ENCODE measurements at regions not wholly inside any gene's neighbourhood (a gene's known extent, or its start where the extent isn't known, plus 50 kb on each side); places are given as distances from the start of the nearest gene placed in this dataset.

DNA sequence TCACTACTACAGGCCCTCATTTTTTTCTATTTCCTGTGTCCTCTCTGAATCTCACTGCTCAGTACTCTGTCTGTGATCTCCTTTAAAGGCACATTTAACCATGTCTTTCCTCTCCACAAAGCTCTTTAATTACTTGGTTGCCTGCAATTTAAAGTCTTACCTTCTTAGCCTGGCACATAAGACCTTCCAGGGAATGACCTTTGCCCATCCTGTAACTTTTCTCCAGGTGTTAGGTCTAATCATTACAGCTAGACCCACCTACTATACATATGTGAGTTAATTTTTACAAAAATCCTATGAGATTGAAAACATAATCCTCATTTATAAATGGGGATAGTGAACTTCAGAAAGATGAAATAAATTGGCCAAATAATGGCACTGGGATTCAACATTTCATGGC, 244.1 kb upstream of the RHOBTB1 start:
- no peak for DNase-seq (ENCODE audit: low spot score)

DNA sequence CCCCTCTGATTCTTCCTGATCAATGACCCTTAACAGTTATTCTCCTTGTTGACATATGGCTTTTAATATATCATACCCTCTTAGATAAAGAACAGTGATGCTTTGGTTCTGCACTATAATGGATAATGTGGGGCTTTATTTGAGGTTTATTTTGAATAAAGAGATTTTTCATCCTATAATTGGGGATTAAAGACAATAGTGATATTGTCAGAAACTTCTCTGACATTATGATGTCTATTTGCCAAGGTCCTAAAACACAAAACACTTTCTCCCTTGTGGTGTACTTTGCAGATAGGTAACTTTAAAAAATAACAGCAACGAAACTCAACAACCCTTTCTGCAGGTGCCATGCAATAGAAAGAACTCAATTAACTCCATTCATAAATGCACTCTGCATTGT, 243.6 kb upstream of the RHOBTB1 start:
- DNase-seq (ENCODE audit: low spot score) = peak; percentile 2

DNA sequence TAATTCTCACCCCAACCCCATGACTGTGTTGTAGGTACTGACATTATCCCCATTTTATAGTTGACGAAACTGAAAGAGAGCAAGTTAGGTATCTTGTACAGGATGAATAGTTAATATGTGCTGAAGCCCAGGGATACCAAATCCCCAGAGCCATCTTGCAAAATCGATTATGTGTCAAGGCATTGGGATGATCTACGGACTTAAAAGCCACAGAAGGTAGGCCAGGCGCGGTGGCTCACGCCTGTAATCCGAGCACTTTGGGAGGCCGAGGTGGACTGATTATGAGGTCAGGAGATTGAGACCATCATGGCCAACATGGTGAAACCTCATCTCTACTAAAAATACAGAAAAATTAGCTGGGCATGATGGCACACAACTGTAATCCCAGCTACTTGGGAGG, 242.4 kb upstream of the RHOBTB1 start:
- no peak for DNase-seq (ENCODE audit: low spot score)

DNA sequence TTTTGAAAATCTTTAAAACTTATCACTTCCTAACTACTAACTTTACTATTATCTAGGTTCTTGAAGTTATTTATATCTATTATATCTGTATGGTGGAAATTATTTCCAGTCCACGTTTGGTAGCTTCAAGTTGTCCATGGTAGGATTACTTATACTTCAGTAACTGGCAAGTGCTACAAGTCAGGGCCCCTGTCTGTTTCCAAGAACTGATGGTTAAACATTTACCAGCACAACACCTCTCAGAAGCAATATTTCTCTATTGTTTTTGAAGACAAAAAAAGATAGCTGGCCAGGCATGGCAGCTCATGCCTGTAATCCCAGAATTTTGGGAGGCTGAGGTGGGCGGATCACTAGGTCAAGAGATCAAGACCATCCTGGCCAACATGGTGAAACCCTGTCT, 240.4 kb upstream of the RHOBTB1 start:
- DNase-seq (ENCODE audit: low spot score) = no peak

DNA sequence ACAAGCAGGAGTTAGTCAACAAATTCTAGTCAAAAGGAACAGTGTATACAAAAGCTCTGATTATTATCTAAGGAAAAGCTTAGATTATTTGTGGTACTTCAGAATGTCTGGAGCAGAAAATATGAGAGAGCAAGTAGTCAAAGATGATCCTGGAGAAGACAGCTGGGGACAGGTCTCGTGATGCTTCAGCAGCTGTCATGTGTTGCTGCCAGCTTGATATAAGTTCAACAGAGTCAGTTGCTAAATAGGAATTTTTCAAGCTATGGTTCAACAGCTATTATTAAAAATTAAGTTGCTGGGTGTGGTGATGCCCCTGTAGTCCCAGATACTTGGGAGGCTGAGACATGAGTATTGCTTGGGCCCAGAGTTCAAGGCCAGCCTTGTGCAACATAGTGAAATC, 240.0 kb upstream of the RHOBTB1 start:
- no peak for DNase-seq (ENCODE audit: low spot score)

DNA sequence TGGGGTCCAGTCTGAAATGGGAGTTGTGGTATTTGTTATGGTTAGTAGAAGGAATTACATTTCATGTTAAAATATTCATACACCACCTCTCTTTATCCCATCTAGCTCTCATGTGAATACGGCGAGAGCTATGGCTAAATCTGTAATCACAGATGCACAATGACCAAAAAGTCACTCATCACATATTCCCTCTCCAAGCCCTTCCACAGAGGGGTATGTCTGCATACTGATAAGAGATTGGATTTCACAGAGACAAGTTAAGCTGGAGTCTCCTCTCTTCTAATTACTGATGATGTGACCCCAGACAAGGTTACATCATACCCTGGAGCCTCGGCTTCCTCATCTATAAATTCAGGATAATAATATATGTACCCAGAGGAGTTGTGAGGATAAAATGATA, 237.8 kb upstream of the RHOBTB1 start:
- no peak for DNase-seq (ENCODE audit: low spot score)

DNA sequence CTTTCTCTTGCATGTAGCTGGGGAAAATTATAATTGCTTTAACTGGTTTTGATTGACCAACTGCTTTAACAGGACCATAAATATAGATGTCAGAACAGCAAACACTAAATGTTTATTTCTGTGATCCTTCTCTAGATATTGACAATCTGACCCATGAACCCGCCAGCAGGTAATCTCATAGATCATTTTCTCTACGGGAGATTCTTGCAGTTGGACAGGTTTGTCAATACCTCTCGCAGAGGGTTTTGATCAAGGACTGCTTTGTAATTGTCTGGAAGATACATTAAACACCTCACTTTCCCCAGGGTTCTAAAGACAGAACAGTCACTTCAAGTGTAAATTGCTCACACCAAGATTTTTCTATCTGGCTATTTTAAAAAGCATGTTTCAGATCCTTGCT, 235.8 kb upstream of the RHOBTB1 start:
- no peak for DNase-seq (ENCODE audit: low spot score)

DNA sequence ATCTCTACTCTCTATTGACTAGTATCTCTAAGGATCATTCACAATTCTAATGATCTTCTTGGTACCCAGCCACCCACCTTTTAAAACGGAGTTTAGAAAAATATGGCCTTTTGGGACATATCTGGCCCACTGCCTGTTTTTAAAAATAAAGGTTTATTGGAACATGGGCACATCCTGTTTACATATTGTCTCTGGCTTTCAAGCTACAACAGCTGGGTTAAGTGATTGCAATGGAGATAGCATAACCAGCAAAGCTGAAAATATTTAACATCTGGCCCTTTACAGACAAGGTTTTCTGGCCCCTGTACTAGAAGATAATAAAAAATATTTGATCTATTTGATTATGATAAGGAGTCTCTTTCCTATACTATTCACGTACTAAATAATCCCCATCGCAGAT, 232.4 kb upstream of the RHOBTB1 start:
- DNase-seq (ENCODE audit: low spot score) = no peak

DNA sequence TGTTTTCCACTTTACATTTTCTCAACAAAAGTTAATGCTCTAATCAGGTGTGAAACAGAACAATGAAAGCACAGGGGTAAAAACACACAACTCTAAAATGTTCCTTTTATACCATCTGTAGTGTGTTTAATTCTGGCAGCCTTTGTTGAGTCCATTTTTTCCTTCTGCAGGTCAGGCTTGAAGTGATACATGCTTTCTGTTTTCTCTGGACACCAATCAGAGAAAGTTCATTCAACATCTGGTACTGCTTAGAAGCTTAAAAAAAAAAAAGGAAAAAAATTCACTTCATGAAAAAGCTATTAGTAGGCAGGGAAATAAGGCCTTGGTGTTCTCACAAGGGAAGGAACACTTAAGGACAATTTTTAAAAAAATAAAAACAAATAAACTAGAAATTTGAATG, 231.3 kb upstream of the RHOBTB1 start:
- DNase-seq (ENCODE audit: low spot score) = no peak

DNA sequence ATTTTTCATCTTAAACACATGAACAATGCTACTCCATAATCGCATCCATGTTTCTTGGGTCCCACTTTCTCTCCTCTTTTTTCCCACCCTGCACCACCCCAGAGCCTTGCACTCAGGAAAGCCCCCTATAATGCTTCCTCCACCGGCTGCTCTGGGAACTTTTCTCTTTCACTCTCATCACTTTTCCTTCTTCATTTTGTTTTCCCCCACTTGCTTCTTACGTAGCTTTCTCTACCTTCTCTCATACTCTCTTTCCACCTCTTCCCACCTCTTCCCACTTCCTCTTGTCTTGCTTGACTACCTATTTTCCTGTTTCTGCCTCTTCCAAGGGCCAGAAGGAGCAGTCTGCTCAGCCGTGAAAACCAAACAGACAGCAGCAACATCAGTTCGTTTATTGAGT, 229.5 kb upstream of the RHOBTB1 start:
- DNase-seq (ENCODE audit: low spot score) = no peak

DNA sequence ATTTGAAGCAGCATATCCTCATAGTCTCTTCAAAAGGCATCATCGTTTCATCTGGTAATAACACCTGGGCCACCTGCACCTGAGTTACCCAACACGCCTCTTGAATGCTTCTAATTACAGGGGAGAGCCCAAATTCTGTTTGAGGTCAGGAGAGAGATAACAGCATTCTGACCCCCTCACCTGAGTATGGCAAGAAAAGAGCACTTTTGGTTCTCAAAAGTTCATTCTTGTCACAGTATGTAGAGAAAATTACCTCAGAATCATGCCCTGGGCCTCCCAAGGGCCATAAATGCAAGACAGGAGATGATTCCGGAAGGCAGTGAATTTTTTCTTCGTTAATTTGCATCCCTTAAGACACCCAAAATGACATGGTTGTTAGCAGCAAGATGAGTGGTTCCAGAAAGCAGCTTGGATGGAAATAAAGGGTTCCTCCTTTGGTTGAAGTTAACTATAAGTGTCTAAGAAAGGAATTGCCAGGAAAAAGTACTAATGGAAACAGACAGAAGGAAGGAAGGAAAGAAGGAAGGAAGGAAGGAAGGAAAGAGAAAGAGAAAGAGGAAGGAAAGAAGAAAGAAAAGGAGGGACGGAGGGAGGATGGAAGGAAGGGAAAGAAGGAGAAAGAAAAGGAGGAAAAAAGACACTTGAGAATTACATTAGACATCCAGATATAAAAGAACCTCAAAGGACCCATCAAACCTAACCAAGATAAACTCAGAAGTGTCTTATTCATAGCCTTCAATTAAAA, 228.4 kb upstream of the RHOBTB1 start:
- no peak for DNase-seq (ENCODE audit: low spot score)

DNA sequence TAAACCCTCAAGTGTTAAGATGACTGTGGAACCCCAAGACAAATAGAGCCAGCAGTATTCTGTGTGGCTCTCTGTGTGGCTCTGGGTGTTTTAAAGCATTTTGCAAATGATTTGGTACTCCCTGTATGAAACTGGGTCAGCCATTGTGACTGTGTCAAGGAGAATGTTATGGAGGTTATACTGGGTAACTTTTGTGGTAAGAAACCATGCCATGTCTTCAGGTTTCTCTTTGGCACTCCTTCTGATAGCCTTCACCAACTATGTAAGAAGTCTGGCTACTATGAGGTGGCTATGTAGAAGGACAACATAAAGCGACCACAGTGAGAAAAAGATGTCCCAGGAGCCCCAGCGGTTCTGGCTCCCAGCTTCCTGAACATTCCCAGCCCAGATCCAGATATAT, 226.6 kb upstream of the RHOBTB1 start:
- DNase-seq (ENCODE audit: low spot score) = no peak

DNA sequence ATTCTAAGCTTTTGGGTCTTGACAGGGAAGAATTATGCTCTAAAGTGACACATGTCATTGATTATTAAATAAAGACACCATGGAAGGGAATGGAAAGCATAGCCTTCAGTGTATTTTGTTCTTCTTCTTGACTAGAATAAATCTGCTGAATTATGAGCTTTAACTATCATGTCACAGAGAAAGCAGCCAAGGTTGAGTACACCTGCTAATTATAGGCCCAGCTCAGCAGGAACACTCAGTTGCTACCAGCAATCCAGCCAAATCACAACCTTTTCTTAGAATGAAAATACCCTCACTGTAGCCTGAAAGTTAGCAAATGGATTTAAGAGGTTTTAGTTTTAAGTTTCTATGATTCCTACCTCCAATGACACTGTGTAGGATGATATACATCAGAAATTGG, 225.3 kb upstream of the RHOBTB1 start:
- DNase-seq (ENCODE audit: low spot score) = no peak

DNA sequence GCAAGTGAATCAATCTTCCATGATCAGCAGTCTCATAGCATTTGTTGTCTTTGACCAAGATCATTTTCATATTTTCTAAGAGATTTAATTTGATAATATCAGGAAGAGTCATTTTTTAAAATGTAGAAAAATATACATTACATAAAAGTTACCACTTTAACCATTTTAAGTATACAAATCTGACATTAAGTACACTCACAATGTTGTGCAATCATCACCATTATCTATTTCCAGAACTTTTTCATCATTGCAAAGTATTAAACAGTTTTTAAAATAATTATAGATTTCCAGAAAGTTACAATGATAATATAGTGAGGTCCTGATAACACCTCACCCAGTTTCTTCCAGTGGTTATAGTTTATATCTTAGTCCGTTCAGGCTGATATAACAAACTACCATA, 222.5 kb upstream of the RHOBTB1 start:
- no peak for DNase-seq (ENCODE audit: low spot score)

DNA sequence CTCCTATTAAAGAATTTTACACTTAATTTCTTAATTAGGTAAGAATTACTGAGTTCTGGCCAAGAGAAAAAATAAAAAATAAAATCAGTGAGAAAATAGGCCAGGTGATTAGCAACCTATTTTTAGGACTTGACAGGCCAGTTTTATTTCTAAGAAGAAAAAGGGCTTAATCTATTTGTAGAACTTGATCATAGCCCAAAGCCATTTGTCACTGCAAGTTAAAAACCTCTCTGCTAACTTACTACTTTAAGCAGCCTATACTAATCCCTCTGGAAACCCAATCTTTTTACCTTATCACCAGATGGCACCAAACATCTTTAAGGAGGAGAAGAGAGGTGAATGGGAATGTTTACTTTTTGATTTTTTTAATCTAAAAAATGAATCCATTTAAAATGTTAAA, 222.1 kb upstream of the RHOBTB1 start:
- DNase-seq (ENCODE audit: low spot score) = no peak

DNA sequence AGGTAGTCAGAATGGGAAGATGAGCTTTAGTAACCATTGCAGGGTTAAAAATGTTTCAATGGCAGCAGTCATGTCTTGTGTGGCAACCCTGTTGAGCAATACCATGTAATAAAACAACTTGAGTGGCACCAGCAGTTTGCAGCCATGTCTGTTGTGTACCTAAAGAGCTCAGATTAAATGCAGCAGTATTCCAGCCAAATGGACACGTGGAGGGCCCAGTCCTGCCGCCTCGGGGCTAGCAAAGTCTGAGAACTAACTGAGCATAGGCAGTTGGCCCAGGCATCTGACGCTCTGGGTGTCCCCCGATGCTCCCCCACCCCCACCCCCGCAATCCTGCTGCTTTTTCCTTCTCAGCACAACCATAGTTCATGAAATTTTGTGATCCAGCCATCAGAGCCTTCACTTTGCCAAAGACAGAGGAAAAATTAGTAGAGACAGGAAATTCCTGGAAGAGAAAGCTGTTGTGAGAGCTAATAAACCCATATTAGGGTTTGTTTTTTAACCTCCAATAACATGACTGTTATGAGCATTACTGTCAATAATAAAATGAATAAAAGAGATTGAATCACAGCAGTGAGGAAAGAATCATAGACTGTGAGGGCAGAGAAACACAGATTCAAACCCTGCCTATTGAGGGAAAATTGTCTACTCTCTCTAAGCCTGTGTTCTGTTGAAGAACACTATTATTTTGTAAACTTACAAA, 220.6 kb upstream of the RHOBTB1 start:
- no peak for DNase-seq (ENCODE audit: low spot score)

DNA sequence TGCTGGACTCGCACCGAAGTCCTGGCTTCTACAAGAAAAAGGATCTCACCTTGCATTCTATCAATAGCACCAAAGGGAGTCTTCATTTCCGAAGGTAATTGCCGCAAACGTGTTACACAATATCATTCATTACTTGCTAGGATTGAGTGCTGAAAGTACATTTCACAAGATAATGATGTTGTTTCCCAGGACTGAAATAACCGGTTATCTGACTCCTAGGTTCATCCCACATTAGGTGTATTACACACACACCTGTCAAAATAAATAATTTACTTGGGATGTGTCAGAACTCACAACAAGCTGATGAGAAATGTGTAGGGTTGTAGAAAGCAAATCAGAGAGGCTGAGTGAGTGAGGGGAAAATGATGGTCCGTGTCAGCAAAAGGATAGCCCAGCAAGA, 219.4 kb upstream of the RHOBTB1 start:
- no peak for DNase-seq (ENCODE audit: low spot score)

DNA sequence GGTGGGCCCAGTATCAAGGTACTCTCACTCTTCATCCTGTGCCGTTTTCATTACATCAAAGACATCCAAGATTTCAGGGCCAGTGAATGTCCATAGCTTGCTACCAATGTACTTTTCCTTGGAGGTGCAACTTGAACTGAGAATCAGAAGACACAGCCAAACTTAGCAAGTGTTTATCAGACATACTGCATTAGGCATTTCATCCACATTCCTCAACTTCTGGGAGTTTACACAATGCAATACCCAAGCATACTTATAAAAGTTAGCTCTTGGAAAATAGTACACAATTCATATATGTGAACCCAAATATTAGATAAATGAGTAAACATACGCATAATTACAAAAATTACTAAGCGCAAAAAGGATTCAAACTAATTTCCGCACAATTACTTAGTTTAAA, 216.3 kb upstream of the RHOBTB1 start:
- no peak for DNase-seq (ENCODE audit: low spot score)

DNA sequence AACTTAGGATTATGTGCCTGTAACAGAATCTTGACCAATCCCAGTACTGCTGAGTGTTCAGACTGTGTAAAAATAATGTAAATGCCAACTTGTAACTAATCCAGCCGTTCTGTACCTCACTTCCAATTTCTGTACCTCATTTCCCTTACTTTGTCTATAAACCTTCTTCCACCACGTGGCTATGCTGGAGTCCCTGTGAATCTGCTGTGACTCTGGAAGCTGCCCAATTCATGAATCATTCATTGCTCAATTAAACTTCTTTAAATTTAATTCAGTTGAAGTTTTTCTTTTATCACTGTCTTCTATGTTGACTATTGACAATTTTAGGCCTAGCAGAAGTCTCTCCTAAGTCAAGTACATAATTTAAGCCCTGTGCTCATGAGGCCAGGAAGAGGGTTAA, 215.3 kb upstream of the RHOBTB1 start:
- DNase-seq (ENCODE audit: low spot score) = no peak

DNA sequence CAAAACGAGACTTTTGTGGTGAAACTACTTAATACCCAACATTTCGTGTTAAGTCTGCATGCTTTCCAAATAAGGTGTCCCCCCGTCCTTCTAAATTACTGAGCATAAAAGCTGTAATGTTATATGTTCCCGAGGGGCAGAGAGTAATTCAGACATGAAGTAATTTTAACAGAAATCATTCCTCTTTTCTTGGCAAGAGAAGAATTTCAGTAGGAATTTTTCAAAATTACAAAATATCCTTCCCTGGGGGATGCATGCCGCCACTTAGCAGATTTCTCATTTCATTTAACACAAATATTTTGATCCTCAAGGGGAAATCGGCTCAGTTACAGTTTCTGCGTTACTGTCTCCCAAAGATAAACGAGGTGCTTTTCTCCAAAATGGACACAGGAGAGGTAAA, 213.2 kb upstream of the RHOBTB1 start:
- no peak for DNase-seq (ENCODE audit: low spot score)

DNA sequence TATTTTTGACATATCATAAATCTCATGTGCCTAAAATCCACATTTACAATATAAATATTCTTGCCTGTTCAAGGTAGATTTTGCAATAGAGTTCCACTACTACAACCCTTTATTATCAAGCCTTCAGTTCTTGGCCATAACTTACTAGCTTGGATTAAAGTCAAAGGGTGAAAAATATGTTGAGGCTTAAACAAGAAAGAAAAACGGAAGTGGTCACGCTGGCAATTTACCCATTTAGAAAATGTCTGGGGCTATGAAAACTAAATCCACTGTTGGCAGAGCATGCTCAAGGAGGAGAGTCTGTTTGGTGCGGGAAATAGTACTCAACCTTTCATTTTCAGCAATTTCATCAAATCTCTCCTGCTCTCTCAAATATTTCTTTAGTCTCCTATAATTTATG, 209.8 kb upstream of the RHOBTB1 start:
- no peak for DNase-seq (ENCODE audit: low spot score)

DNA sequence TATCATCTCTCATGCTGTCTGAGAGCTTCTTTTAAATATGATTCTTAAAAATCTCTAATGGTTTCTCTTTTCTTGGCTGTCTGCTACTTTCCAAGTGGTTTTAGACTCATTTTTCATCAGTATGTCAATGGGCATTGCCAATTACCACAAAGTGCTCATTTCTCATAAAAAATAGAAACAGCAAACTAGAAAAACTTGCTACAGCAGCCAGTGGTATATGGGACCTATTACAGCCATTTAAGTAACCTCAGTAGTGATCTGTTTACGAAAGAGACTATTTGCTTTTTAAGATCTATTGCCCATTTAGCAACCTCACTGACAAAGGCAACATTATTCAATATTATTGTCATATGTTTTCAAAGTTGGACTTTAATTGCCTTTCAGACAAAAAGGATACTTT, 207.1 kb upstream of the RHOBTB1 start:
- no peak for DNase-seq (ENCODE audit: low spot score)

DNA sequence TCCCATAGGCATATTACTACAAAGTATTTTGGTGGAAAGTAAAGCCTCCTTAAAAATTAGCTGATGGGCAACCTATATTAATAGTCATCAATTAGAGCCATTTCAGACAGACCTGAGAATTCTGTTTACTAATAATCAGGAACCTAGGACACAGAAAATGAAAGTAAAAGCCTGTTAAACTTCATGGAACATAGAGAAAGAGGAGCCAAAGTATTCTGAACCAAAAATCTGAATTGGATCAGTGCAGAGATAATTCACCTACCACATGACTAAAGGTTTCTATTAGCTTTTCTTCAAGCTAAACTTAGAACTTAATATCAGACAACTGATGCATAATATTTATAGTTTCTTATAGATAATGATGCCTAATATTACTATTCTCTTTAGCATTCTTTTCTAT, 204.5 kb upstream of the RHOBTB1 start:
- DNase-seq (ENCODE audit: low spot score) = no peak

DNA sequence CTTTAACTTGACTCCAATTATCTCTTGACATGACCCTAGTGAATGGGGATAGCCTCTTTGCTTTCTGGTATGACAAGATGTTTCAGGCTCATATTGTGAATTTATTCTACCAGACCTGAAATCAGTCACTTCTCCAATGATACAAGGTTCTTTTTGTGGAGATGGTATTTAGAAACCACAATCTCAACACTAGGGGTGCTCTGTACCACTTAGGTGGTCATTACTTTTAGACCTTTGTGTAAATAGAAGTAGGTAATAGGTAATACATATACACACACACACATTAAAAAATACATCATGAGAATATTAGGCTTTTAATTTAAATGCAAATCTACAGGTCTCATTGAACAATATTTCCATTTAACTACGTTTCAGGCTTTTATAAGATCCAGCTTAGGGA, 199.0 kb upstream of the RHOBTB1 start:
- no peak for DNase-seq (ENCODE audit: low spot score)

Data from putamen (tissue), 1 donor.